Hematopoietic multipotent progenitor cell (in vitro differentiated cells): ENCODE measurements at regions not wholly inside any gene's neighbourhood (a gene's known extent, or its start where the extent isn't known, plus 50 kb on each side); places are given as distances from the start of the nearest gene placed in this dataset.

ENCODE experiments used
- DNase-seq, 3 donors: peaks; one replicate each; pipeline ENCODE4 v3.0.0-alpha.2; 2011 to 2015; ENCODE audit warnings: low read depth in 2 of 3, low spot score in 2 of 3

GRCh38 chr1:36560621-36561360, 78.1 kb upstream of the CSF3R start:
- DNase-seq, result no peak

- no peak for DNase-seq
These were observed 77.5 kb upstream of the CSF3R start for GRCh38 chr1:36560177-36560576.

- no peak for DNase-seq
These were observed 76.3 kb upstream of the CSF3R start for GRCh38 chr1:36559061-36559460.

GRCh38 chr1:36557041-36558000, 74.6 kb upstream of the CSF3R start:
- no peak for DNase-seq

- no peak for DNase-seq
These were observed 72.3 kb upstream of the CSF3R start for GRCh38 chr1:36555041-36555440.

DNA sequence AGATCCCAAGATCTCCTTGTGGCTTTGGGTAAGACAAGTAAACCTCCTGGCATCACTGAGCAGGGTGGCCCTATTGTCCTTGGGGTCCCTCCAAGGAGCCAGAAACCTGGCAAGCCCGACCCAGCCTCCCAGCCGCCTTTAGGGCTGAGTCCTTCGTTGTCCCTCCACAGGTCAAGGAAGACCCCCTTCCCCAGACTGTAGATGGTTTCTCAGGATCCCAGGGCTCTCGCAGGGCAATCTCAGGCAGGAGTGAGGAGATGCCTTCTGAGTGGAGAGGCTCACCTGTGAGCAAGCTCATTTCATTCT, 71.6 kb upstream of the CSF3R start:
- no peak for DNase-seq

- DNase-seq, result peak; percentile 17 to 86 (median 69)
These were observed 71.0 kb upstream of the CSF3R start for GRCh38 chr1:36553591-36554322.

DNA sequence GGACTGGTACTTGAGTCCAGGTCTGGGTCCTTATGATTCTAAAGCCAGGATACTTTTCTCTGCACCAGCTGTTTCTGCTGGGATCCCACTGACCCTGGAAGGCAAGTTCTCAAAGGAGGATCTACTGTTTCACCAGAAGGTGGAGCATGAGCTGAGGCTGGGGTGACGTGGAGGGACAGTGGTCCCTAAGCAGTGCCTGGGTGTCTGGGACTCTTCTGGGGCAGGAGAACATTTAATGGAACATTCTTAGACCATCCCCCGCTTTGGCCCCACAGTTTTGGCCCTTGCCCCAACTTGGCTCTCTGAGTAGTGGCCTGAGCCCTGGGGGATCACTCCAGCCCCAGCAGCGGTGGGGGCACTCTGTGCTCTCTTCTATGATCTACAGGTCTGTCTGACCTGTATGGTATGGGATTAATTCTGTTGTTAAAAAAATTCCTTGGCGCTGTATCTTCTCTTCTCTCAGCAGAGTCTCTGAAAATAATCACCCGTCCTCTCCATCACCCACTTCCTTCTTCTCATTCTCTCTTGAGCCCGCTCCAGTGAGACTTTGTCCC, 60.3 kb upstream of the CSF3R start:
- peak in 1 of 3 donors; percentile 36 for DNase-seq

GRCh38 chr1:36542024-36542961, 59.6 kb upstream of the CSF3R start:
- no peak for DNase-seq

DNA sequence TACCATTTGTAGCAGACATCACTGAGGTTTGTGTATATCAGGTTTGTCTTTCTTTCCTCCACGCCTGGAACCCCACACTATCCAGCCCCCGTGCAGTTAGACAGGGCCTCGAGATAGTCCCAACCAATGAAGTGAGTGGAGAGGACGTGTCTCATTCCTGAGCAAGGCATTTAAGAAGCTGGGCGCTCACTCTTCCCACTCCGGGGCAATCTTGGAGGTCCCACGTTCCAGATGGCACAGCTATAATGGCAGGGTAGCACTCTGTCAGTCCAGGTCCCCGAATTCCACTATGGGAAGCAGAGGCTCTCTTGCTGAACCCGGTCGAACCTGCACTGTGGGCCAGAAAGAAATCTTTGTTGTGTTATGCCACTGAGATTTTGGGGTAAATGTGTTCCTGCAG, 57.3 kb upstream of the CSF3R start:
- DNase-seq, result no peak

- no peak for DNase-seq
These were observed 56.8 kb upstream of the CSF3R start for GRCh38 chr1:36539526-36539925.

DNA sequence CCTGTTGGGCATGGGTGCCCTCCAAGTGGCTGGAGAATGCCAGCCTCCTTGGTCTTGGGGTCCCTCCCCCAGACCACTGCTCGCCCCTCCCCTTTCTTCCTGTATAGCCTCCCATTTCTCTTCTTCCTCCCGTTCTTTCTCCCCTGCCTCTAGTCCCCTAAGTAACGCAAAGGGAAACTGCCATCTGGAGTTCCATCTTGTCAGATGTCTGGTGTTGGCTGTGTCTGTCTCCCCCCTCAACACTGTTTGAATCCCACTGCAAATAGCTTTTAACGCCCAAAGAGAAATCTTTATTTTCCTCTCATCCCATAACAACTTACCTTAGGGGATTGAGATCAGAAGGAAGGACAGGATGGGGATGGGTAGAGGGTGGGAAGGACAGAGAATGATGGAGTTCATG, 55.3 kb upstream of the CSF3R start:
- no peak for DNase-seq

GRCh38 chr1:36537190-36537768, 54.6 kb upstream of the CSF3R start:
- no peak for DNase-seq

DNA sequence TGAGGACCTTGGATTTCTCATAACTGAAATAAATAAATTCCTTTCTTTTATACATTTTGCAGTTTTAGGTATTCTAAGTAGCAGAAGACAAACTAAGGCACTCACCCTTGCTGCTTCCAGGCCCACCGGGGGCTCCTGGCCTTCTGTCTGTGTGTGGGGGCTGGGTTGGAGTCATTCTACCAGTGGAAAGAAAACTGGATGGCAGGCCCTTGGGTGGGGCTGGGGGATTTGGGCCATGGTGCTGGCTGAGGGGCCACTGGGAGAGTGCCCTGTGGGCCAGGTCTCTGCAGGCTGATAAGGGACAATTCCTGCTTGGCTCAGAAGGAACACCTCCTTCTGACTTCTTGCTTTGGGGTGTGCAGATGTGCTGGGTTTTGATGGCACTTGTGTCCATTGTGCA, 54.0 kb upstream of the CSF3R start:
- no peak for DNase-seq

DNA sequence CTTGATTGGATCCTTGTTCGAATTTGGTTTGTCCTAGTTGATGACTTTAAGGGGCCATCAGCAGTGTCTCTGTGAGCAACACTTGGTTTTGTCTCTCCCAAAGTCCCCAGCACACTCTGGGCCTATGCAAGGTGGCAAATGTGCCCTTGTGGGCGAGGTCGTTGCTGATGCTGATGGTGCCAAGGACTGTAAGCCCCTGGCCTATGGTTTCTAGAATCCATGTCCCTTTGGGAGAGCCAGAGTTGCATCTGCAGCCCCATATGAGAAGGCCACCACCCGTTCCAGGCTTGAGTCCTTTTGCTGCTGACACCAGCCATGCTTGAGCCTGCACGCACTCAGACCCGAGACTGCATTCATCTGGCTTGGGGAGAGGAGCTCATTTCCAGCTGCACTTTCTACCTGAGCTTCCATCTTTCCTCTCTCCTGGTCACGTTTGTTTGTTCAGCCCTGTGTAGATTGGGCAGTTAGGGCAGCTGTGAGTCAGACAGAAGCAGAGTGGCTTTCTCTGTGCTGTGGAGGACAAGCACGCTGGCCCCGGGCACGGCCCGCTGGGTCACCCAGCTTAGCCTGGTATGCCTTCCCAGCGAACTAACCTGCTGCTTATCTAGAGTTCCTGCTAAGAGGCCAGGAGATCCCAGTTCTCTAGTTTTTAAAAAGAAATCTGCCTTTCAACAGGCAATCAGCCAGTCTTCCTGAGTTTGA, 52.1 kb upstream of the CSF3R start:
- DNase-seq, result no peak

DNA sequence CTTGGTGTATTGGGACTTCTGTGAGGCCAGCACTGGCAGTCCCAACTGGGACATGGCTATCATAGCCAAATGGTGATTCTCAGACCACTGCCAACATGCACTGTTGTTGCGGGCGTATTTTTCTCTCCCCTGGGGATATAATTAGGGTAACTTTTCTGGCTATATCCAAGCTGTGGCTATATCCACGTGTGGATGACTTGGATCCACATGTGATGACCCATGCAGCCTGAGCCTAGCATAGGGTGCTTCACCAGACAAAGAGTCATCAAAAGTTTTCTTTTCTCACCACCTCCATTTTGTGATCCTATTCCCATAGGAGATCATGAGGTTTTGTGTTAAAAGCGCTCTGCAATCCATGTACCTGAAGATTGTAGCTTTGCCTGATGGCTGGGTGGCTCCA, 51.2 kb upstream of the CSF3R start:
- DNase-seq, result no peak

GRCh38 chr1:36532810-36533401, 50.2 kb upstream of the CSF3R start:
- no peak for DNase-seq
